Body of pancreas (tissue), 4 donors: ENCODE measurements at regions not wholly inside any gene's neighbourhood (a gene's known extent, or its start where the extent isn't known, plus 50 kb on each side); places are given as distances from the start of the nearest gene placed in this dataset.

Experiments used
- ATAC-seq: fragments of 150-250 bp; one replicate; pipeline ENCODE4 v1.9.1; 2016
- DNase-seq, 4 donors: peaks; one replicate each; pipeline ENCODE4 v3.0.0-alpha.2; 2019
- H3K27ac ChIP-seq, 4 donors: fragments of 200-600 bp; sonication (generic); 1 replicate in 3 of 4; 2 replicates in 1 of 4; pipeline versions ENCODE4 v1.5.1 to v1.6.1; 2016 to 2019; ENCODE audit warnings: mild to moderate bottlenecking in 1 of 4, mixed read lengths in 1 of 4, moderate library complexity in 1 of 4
- H3K27me3 ChIP-seq, 2 donors: fragments of 200-600 bp; sonication (generic); one replicate each; pipeline ENCODE4 v1.6.0; 2016; ENCODE audit warnings: mild to moderate bottlenecking in 1 of 2
- H3K36me3 ChIP-seq, 2 donors: fragments of 200-600 bp; sonication (generic); replicated peaks in 1 of 2; 2 replicates each; pipeline ENCODE4 v1.5.1; 2016; ENCODE audit warnings: low read depth in 2 of 2; ENCODE audit not compliant: insufficient read depth in 1 of 2
- H3K4me1 ChIP-seq: fragments of 200-600 bp; sonication (generic); one replicate; pipeline ENCODE4 v1.6.0; 2016
- H3K4me3 ChIP-seq, 2 donors: fragments of 200-600 bp; sonication (generic); 1 replicate in 1 of 2; 2 replicates in 1 of 2; pipeline ENCODE4 v1.5.1; 2016 to 2019
- H3K9me3 ChIP-seq, 3 donors: fragments of 200-600 bp; sonication (generic); 1 replicate in 2 of 3; 2 replicates in 1 of 3; pipeline ENCODE4 v1.5.1; 2016
- POLR2A ChIP-seq, 3 donors: fragments of 450-650 bp; IDR thresholded peaks; one replicate each; pipeline ENCODE4 v1.6.1; 2016; ENCODE audit warnings: antibody characterized with exemption in 3 of 3, mild to moderate bottlenecking in 2 of 3
- WGBS, 2 donors: methylation state at CpG; one replicate each; pipeline ENCODE4 v1.1.5; 2017; 5-methylcytosine and 5-hydroxymethylcytosine counted together
- intact Hi-C: fragments of 100-400 bp; cut with DNase I; formaldehyde crosslinking; loops from one replicate; pipeline ENCODE4 v1.15.1; 2023
- TF ChIP-seq, protein P1 (sequence below), 7 experiments: fragments of 450-650 bp in 4 of 7; fragments of 200-600 bp in 3 of 7; sonication (generic) in 3 of 7; IDR thresholded peaks; one replicate each; pipeline ENCODE4 v1.5.1; 2016 to 2019; ENCODE audit warnings: antibody characterized with exemption in 7 of 7

DNA sequence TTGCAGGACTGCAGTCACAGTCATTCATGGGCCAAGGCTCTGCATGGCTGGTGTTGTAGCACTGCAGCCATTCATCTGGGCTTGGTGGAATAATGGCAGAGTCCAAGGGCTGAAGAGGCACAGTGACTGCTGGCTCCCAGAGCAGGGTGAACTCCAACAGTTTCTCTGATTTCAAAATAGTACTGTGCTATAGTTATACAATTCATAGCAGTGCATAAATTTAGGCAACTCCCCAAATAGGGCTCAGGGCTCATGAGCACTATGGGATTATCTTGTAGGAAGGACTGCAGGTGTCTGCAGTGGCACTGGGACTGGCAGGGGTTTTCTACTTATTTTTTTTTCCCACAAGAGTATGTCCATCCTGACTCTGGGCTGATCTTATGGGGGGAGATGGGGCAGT lies 642.5 kb upstream of the SGCD start:
- ATAC-seq: no peak

DNA sequence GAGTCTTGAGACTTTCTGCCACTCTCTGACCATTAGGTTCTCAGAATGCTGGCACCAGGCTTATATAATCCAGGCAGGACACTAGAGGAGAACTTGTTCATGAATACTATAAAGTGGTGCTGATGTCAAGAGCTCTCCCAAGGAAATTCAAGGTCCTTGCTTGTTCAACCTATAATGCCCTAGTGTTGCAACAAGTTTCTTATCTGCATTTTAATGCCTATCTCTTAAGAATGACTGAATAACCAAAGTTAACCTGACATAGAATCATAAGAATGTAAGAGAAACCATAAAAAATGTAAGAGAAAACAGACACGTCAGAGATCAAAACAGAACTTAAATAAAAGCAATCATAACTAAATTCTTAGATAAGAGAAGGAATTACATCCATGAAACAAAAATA lies 640.8 kb upstream of the SGCD start:
- 0 to 17% methylated on average over 1 of the region's 1 CpG for WGBS, 2 donors

More for the DNA sequence above, 642.5 kb upstream of the SGCD start:
- Histone ChIP-seq H3K27me3 (no peaks in the 10 kb centered on the region), H3K4me3 (no peak overlapping the region), H3K27ac (no peak overlapping the region), H3K9me3 (no peaks in the 10 kb centered on the region), H3K36me3 (no peaks in the 10 kb centered on the region), H3K4me1 (no peaks in the 10 kb centered on the region)
- intact Hi-C loops: no loop called here
- TF ChIP-seq, protein P1, sequence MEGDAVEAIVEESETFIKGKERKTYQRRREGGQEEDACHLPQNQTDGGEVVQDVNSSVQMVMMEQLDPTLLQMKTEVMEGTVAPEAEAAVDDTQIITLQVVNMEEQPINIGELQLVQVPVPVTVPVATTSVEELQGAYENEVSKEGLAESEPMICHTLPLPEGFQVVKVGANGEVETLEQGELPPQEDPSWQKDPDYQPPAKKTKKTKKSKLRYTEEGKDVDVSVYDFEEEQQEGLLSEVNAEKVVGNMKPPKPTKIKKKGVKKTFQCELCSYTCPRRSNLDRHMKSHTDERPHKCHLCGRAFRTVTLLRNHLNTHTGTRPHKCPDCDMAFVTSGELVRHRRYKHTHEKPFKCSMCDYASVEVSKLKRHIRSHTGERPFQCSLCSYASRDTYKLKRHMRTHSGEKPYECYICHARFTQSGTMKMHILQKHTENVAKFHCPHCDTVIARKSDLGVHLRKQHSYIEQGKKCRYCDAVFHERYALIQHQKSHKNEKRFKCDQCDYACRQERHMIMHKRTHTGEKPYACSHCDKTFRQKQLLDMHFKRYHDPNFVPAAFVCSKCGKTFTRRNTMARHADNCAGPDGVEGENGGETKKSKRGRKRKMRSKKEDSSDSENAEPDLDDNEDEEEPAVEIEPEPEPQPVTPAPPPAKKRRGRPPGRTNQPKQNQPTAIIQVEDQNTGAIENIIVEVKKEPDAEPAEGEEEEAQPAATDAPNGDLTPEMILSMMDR (IDR thresholded peaks at IDR 0.05): no peak
- TF ChIP-seq POLR2A (IDR thresholded peaks at IDR 0.05): no peak
- DNase-seq: no peak

DNA sequence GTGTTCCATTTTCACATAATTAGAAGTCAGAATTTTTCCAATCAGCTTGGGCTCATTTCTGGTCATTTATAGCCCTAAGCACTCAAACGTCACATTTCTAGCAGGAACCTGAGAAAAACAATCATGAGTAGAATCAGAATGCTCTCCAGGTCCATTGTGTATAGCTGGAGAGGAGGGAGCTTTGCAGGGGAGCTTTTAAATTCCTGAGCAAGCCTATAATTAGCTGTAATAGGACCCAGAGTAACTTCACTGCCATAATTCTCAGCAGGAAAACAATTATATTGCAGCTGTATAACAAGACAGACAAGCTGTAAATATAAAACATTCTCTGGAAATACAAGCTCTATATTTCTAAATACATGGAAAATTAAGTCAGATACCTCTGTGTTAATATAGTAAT lies 637.6 kb upstream of the SGCD start:
- no peaks in the 10 kb centered on the region for H3K27me3 ChIP-seq
- no peaks in the 10 kb centered on the region for H3K4me1 ChIP-seq
- no peaks in the 10 kb centered on the region for H3K9me3 ChIP-seq
- ATAC-seq (no peak), DNase-seq (no peak)
- TF ChIP-seq, protein P1 (IDR thresholded peaks at IDR 0.05): no peak
- TF ChIP-seq POLR2A (IDR thresholded peaks at IDR 0.05): no peak
- intact Hi-C loops: no loop called here
- no peak overlapping the region for H3K27ac ChIP-seq
- H3K36me3 ChIP-seq: no peaks in the 10 kb centered on the region
- H3K4me3 ChIP-seq: no peak overlapping the region
- WGBS, 2 donors: 3 to 29% methylated on average over 1 of the region's 1 CpG

More for the DNA sequence above, 640.8 kb upstream of the SGCD start:
- H3K36me3 ChIP-seq: no peaks in the 10 kb centered on the region
- H3K27me3 ChIP-seq: no peaks in the 10 kb centered on the region
- no peak overlapping the region for H3K27ac ChIP-seq
- TF ChIP-seq, protein P1 (IDR thresholded peaks at IDR 0.05): no peak
- TF ChIP-seq POLR2A (IDR thresholded peaks at IDR 0.05): no peak
- no peak overlapping the region for H3K4me3 ChIP-seq
- DNase-seq (no peak), ATAC-seq (no peak)
- intact Hi-C loops: no loop called here
- H3K9me3 ChIP-seq: no peaks in the 10 kb centered on the region
- no peaks in the 10 kb centered on the region for H3K4me1 ChIP-seq

DNA sequence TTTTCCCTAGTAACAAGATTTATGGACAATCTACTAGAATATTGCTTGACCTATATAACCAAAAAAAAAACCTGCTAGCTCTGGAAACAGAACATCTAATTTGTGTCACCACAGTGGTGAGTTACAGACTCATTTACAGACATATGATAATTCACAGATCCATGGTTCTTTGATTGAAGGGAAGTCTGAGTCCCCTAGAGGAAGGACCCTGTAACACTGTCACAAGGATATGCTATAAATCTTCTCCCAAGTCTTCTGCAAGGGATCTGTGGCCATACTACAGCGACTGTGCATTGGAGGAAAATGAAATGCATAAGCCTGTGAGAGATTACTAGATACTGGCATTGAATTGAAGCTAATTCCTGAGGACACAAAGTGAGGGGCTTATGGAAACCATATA lies 630.6 kb upstream of the SGCD start:
- intact Hi-C loops: no loop called here
- Histone ChIP-seq H3K27me3 (no peaks in the 10 kb centered on the region), H3K27ac (no peak overlapping the region), H3K36me3 (no peaks in the 10 kb centered on the region), H3K4me3 (no peak overlapping the region), H3K9me3 (no peaks in the 10 kb centered on the region), H3K4me1 (no peaks in the 10 kb centered on the region)
- WGBS, 2 donors: 32 to 39% methylated on average over 1 of the region's 1 CpG
- ATAC-seq (no peak), DNase-seq (no peak)
- TF ChIP-seq, protein P1 (IDR thresholded peaks at IDR 0.05): no peak
- TF ChIP-seq POLR2A (IDR thresholded peaks at IDR 0.05): no peak

DNA sequence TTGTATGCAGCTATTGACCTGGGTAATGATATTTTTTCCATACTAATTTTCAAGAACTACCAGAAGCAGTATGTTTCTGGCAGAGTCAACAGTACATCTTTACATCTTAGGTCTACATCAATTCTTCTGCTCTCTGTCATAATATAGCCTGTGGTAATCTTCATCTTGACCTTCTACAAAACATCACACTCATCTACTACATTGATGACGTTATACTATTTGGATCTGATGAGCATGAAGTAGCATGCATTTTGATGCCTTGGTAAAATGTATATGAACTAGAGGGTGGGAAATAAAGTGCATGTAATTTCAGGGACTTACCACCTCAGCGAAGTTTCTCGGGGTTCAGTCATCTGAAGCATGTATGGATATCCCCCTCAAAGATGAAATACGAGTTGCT lies 629.7 kb upstream of the SGCD start:
- intact Hi-C loops: no loop called here
- Histone ChIP-seq H3K36me3 (no peaks in the 10 kb centered on the region), H3K27me3 (no peaks in the 10 kb centered on the region), H3K4me3 (no peak overlapping the region), H3K9me3 (no peaks in the 10 kb centered on the region), H3K4me1 (no peaks in the 10 kb centered on the region), H3K27ac (no peak overlapping the region)
- DNase-seq (no peak), ATAC-seq (no peak)
- TF ChIP-seq, protein P1 (IDR thresholded peaks at IDR 0.05): no peak
- TF ChIP-seq POLR2A (IDR thresholded peaks at IDR 0.05): no peak
- WGBS, 2 donors: 53 to 60% methylated on average over 4 of the region's 4 CpGs
